22Rv1 (cell line): ENCODE measurements at regions not wholly inside any gene's neighbourhood (a gene's known extent, or its start where the extent isn't known, plus 50 kb on each side); places are given as distances from the start of the nearest gene placed in this dataset.

Experiments used
- ZFX ChIP-seq: fragments of 450-650 bp; IDR thresholded peaks from 2 replicates; pipeline ENCODE4 v1.6.1; 2017; ENCODE audit warnings: antibody characterized with exemption, borderline replicate concordance
- TF ChIP-seq, protein P1 (sequence below): fragments of 450-650 bp; IDR thresholded peaks from 2 replicates; pipeline ENCODE4 v1.5.1; 2017; ENCODE audit warnings: mild to moderate bottlenecking

DNA sequence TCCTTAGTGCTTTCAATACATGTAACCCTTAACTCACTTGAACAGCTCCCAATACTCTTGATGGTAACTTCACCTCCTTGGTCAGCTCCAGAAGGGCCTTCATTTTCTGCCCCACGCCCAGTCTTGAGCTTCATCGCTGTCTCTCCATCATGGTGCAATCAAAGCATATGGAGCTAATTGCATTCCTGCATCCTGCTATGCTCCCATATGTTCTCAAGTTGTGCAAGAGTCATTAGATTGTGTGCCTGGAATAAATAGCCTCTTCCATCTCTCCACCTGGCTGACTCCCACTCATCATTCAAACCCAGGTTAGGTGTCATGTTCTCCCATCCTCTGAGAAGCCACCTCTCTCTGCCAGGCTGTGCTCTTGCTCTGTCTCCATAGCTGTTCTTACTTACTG lies 364.5 kb upstream of the RGPD4 start:
- TF ChIP-seq, protein P1, sequence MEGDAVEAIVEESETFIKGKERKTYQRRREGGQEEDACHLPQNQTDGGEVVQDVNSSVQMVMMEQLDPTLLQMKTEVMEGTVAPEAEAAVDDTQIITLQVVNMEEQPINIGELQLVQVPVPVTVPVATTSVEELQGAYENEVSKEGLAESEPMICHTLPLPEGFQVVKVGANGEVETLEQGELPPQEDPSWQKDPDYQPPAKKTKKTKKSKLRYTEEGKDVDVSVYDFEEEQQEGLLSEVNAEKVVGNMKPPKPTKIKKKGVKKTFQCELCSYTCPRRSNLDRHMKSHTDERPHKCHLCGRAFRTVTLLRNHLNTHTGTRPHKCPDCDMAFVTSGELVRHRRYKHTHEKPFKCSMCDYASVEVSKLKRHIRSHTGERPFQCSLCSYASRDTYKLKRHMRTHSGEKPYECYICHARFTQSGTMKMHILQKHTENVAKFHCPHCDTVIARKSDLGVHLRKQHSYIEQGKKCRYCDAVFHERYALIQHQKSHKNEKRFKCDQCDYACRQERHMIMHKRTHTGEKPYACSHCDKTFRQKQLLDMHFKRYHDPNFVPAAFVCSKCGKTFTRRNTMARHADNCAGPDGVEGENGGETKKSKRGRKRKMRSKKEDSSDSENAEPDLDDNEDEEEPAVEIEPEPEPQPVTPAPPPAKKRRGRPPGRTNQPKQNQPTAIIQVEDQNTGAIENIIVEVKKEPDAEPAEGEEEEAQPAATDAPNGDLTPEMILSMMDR = no peak
- no peak for TF ChIP-seq ZFX
